Small intestine (tissue), 7 donors: ENCODE measurements at regions not wholly inside any gene's neighbourhood (a gene's known extent, or its start where the extent isn't known, plus 50 kb on each side); places are given as distances from the start of the nearest gene placed in this dataset.
A peak's percentile ranks its signal among the peaks of the same experiment; 100 is the strongest.

Source experiments
- DNase-seq, 2 donors: peaks; one replicate each; pipeline versions ENCODE4 v3.0.0 to v3.0.0-alpha.2; 2013
- FAIRE-seq: peaks from 2 replicates; lab custom pipeline; 2012; peaks lifted over from hg19 to GRCh38; lab: Jason Lieb, UNC
- H3K27ac ChIP-seq, 3 donors: one replicate each; pipeline ENCODE4 v1.5.1; 2013; ENCODE audit warnings: low read length in 2 of 3, mild to moderate bottlenecking in 2 of 3, control low read depth in 1 of 3, inconsistent platforms in 1 of 3, low read depth in 1 of 3, moderate library complexity in 1 of 3
- H3K27me3 ChIP-seq, 3 donors: one replicate each; pipeline ENCODE4 v1.6.1; 2013; ENCODE audit warnings: low read length in 3 of 3, inconsistent platforms in 1 of 3; ENCODE audit not compliant: control insufficient read depth in 3 of 3, insufficient read depth in 3 of 3
- H3K36me3 ChIP-seq, 3 donors: one replicate each; pipeline ENCODE4 v1.6.1; 2013; ENCODE audit warnings: low read length in 3 of 3, inconsistent platforms in 1 of 3, low read depth in 1 of 3, mild to moderate bottlenecking in 1 of 3, moderate library complexity in 1 of 3; ENCODE audit not compliant: control insufficient read depth in 3 of 3, insufficient read depth in 2 of 3
- H3K4me1 ChIP-seq, 3 donors: one replicate each; pipeline ENCODE4 v1.6.1; 2013; ENCODE audit warnings: low read length in 2 of 3, inconsistent platforms in 1 of 3, low read depth in 1 of 3, mild to moderate bottlenecking in 1 of 3, moderate library complexity in 1 of 3; ENCODE audit not compliant: control insufficient read depth in 3 of 3, insufficient read depth in 2 of 3
- H3K4me3 ChIP-seq, 3 donors: one replicate each; pipeline ENCODE4 v1.5.1; 2013; ENCODE audit warnings: low read length in 3 of 3, control low read depth in 1 of 3, inconsistent platforms in 1 of 3, low read depth in 1 of 3, mild to moderate bottlenecking in 1 of 3, moderate library complexity in 1 of 3
- H3K9me3 ChIP-seq, 2 donors: one replicate each; pipeline ENCODE4 v1.6.1; 2013; ENCODE audit warnings: low read depth in 1 of 2, low read length in 1 of 2; ENCODE audit not compliant: control insufficient read depth in 2 of 2, insufficient read depth in 1 of 2
- WGBS, 3 donors: extraction: QIAGEN DNeasy Blood & Tissue Kit; methylation state at CpG; one replicate each; pipeline ENCODE4 v1.1.7; 2013; 5-methylcytosine and 5-hydroxymethylcytosine counted together
- donor health status: healthy with polysubstance abuse.
- donor health status: control.
- donor health status: control.
- donor health status: Bipolar disorder and iron deficiency.
- donor health status: healthy.

DNA sequence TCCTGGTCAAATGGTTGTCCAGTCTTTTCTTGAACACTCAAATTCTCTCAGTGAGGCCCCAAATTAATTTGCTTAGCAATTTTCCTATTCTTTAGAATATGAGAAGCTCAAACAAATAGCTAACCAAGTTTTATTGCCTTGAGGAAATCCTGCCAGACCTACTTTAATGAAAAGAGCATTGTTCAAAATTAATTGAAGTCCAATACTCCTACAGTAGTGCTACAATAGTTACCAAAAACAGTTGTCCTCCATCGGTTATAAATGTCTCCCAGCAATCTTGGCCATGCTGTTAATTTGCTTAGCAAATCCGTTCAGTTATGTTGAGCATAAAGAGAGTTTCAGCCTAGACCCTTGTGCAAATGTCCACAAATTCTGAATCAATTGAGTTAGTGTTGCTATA is 112.9 kb downstream of the MAB21L3 start:
- no peak for FAIRE-seq
- DNase-seq: peak; percentile 11 to 15
- 9 to 45% (median 29%) methylated on average over 2 of the region's 2 CpGs for WGBS, 3 donors

DNA sequence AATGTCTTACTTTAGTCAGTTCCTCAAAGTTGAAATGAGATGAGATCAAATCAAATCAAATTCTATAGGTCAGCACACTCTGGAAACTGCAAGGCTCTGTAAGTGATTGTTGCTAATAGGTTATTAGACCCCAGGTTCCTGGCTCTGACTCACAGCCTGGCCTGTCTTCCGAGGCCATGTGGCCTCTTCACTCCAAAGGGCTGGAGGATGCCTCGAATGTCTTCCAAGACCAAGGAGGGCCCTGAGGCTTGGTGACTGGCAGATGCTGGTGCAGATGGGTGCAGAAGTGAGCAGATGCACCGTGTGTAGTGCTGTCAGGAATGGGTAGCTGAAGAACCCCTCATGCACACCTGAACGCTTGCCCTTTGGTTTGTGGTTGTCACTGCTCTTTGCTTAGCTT is 113.4 kb downstream of the MAB21L3 start:
- Histone ChIP-seq H3K27me3 (no peaks in the 10 kb centered on the region), H3K4me3 (no peak overlapping the region), H3K4me1 (peaks cover 0 to 3% (median 0%) of the 10 kb centered on the region in 3 donors), H3K27ac (no peak overlapping the region), H3K9me3 (no peaks in the 10 kb centered on the region), H3K36me3 (no peaks in the 10 kb centered on the region)
- FAIRE-seq (no peak), DNase-seq (no peak)
- WGBS, 3 donors: 69 to 79% (median 70%) methylated on average over 4 of the region's 4 CpGs

More for the DNA sequence above, 112.9 kb downstream of the MAB21L3 start:
- Histone ChIP-seq H3K9me3 (no peaks in the 10 kb centered on the region), H3K4me1 (peaks cover 0 to 3% (median 0%) of the 10 kb centered on the region in 3 donors), H3K27ac (no peak overlapping the region), H3K36me3 (no peaks in the 10 kb centered on the region), H3K27me3 (no peaks in the 10 kb centered on the region), H3K4me3 (no peak overlapping the region)

DNA sequence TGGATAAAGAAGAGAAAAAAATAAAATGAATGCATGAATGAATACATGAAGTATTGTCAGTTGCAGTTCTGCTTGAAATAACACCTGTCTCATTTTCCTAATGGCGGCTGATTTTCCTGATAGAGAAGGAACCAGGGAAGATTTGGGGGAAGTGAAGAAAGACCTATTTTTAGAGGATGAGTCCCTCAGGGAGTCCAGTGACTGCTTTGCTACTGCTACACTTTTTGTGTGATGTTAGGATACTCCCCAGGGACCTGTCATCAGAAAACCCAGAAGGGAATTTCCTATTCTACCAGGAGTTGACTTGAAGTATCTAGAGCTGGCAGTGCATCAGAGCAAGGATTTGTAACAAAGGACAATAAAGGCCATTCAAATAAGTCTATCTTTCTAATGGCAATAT is 114.8 kb downstream of the MAB21L3 start:
- DNase-seq: no peak
- Histone ChIP-seq H3K4me3 (no peak overlapping the region), H3K4me1 (peaks cover 0 to 3% (median 0%) of the 10 kb centered on the region in 3 donors), H3K36me3 (no peaks in the 10 kb centered on the region), H3K9me3 (no peaks in the 10 kb centered on the region), H3K27me3 (no peaks in the 10 kb centered on the region), H3K27ac (no peak overlapping the region)
- no peak for FAIRE-seq
- 88 to 92% (median 88%) methylated on average over 1 of the region's 1 CpG for WGBS, 3 donors

DNA sequence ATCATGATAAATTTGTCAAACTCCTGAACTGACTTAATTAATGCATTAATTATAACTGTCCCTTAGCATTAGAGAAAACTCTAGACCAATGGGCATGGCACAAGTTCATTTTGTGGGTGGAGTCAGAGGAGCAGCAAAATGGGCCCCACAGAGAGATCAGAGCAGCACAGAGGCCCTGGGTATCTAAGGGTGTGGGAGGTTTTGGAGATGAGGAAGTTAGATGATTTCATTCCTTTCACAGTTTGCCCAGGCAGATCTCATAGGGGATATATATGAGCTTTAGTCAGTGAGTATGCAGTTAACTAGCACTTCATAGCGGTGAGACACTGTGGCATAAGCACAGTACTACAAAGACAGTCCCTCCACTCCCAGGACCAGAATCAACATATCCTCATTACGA is 117.3 kb downstream of the MAB21L3 start:
- H3K4me1 ChIP-seq: peaks cover 0 to 9% (median 5%) of the 10 kb centered on the region in 3 donors
- 82 to 95% (median 86%) methylated on average over 2 of the region's 2 CpGs for WGBS, 3 donors
- H3K27ac ChIP-seq: no peak overlapping the region
- no peak for FAIRE-seq
- no peaks in the 10 kb centered on the region for H3K27me3 ChIP-seq
- no peak for DNase-seq
- no peak overlapping the region for H3K4me3 ChIP-seq
- no peaks in the 10 kb centered on the region for H3K9me3 ChIP-seq
- H3K36me3 ChIP-seq: no peaks in the 10 kb centered on the region

DNA sequence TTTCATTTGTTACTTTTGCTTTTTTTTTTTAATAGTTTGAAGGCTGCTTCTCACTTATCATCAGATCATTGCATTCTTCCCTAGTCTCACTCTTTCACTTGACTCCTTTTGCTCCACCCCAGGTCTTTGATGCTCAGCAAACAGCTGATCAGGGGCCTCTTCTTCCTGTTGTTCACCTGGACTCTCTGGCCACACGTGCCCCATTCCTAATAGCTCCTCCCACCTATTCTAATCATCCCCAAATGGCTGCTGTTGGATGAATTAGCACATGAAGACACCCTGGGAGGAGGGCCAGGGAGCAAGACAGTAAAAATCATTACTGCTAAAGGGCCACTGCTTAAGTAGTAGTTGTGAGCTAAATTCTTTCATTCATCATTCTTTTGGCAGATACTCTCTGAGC is 119.5 kb downstream of the MAB21L3 start:
- H3K9me3 ChIP-seq: no peaks in the 10 kb centered on the region
- DNase-seq (peak in 1 of 2 donors; percentile 24), FAIRE-seq (no peak)

GRCh38 chr1:116231752-116232151 is 120.6 kb downstream of the MAB21L3 start:
- DNase-seq (no peak), FAIRE-seq (no peak)
- Histone ChIP-seq H3K27ac (no peak overlapping the region), H3K4me3 (no peak overlapping the region), H3K9me3 (no peaks in the 10 kb centered on the region), H3K4me1 (peaks cover 0 to 7% (median 5%) of the 10 kb centered on the region in 3 donors), H3K36me3 (no peaks in the 10 kb centered on the region), H3K27me3 (no peaks in the 10 kb centered on the region)
- 63 to 90% (median 72%) methylated on average over 2 of the region's 2 CpGs for WGBS, 3 donors

More for the DNA sequence above, 119.5 kb downstream of the MAB21L3 start:
- no peaks in the 10 kb centered on the region for H3K27me3 ChIP-seq
- H3K4me1 ChIP-seq: peaks cover 0 to 7% (median 5%) of the 10 kb centered on the region in 3 donors
- no peak overlapping the region for H3K27ac ChIP-seq
- no peak overlapping the region for H3K4me3 ChIP-seq
- H3K36me3 ChIP-seq: no peaks in the 10 kb centered on the region
- WGBS, 3 donors: 4 to 10% (median 4%) methylated on average over 1 of the region's 1 CpG

GRCh38 chr1:116232989-116233514 is 121.9 kb downstream of the MAB21L3 start:
- no peak overlapping the region for H3K27ac ChIP-seq
- H3K36me3 ChIP-seq: no peaks in the 10 kb centered on the region
- no peaks in the 10 kb centered on the region for H3K27me3 ChIP-seq
- FAIRE-seq: no peak
- peaks cover 0 to 7% (median 5%) of the 10 kb centered on the region in 3 donors for H3K4me1 ChIP-seq
- no peaks in the 10 kb centered on the region for H3K9me3 ChIP-seq
- WGBS, 3 donors: 4 to 26% (median 5%) methylated on average over 2 of the region's 2 CpGs
- H3K4me3 ChIP-seq: no peak overlapping the region
- DNase-seq: peak; percentile 61 to 66

DNA sequence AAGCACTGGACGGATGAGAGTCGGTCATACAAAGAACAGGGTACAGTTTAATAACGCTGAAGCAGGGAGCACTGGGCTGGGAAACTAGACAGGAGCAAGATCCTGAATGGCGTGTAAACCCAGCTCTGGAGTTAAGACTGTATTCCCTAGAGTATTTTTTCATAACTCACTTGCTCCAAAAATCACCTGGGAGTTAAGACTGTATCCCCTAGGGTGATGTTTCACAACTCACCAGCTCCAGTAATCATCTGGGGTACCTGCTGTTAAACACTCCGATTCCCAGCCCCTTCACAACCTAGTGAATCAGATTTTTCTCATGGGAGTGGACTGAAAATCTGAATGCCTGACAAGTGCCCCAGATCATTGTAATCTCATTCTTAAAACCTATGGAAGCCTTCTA is 123.2 kb downstream of the MAB21L3 start:
- Histone ChIP-seq H3K27me3 (no peaks in the 10 kb centered on the region), H3K9me3 (no peaks in the 10 kb centered on the region), H3K36me3 (no peaks in the 10 kb centered on the region), H3K4me3 (no peak overlapping the region), H3K27ac (no peak overlapping the region), H3K4me1 (peaks cover 0 to 7% (median 5%) of the 10 kb centered on the region in 3 donors)
- DNase-seq (no peak), FAIRE-seq (no peak)
- WGBS, 3 donors: 91 to 97% (median 92%) methylated on average over 5 of the region's 5 CpGs

GRCh38 chr1:116239916-116240315 is 128.7 kb downstream of the MAB21L3 start:
- Histone ChIP-seq H3K36me3 (no peaks in the 10 kb centered on the region), H3K27ac (no peak overlapping the region), H3K4me1 (peaks cover 0 to 8% (median 0%) of the 10 kb centered on the region in 3 donors), H3K9me3 (no peaks in the 10 kb centered on the region), H3K27me3 (no peaks in the 10 kb centered on the region), H3K4me3 (no peak overlapping the region)
- DNase-seq (no peak), FAIRE-seq (no peak)
- 78 to 89% (median 87%) methylated on average over 1 of the region's 1 CpG for WGBS, 3 donors
